SHP77 (cell line): ENCODE measurements at regions not wholly inside any gene's neighbourhood (a gene's known extent, or its start where the extent isn't known, plus 50 kb on each side); places are given as distances from the start of the nearest gene placed in this dataset.

ENCODE experiments used
- DNase-seq, 2 experiments: peaks; one replicate each; lab custom pipeline; 2025; lab: John Stamatoyannopoulos, UW

DNA sequence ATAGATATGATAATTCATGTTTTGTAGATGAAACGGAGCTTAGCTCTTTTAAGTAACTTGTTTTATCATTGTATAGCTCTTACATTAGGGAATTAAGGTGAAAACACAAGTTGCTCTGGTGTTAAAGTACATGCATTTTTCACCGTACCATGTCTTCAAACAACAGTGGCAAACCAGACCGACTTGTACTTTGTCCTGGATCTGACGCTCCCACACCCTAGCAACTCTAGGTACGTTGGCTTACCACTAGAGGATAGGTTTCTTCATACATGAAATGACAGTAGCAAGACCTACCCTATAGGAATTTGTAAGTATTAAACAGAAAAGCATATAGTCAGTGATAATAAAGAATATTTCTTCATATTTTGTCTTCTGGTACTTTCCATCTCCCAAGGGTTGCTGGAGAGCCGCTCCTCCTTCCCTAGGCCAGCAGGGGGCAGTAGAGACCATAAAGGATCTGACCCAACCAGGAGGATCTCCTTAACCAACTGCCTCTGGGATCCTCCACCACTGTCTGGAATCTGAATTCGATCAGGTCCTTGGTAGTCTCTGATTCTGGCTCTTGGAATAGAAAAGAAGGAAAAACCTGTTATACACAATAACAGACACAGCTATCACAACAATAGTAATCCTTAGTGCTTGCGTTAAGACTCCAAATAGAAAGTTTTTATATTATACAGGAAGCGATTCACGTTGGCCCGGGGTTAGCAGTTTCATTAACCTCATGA, 136.7 kb downstream of the CAVIN4 start:
- DNase-seq, result peak; percentile 51 to 59

DNA sequence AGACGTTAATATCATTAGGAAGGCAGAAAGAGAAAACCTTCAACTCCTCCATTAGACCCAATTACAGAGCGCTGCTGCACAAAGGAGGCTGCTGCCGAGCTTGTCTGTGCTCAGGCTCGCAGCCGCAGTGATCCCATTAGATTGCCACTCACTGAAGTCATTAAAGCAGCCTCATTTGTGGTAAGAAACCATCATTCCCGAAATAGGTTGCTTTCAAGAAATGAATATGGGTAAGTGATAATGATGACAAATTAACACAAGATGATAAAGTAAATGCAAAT, 137.2 kb downstream of the CAVIN4 start:
- no peak for DNase-seq

DNA sequence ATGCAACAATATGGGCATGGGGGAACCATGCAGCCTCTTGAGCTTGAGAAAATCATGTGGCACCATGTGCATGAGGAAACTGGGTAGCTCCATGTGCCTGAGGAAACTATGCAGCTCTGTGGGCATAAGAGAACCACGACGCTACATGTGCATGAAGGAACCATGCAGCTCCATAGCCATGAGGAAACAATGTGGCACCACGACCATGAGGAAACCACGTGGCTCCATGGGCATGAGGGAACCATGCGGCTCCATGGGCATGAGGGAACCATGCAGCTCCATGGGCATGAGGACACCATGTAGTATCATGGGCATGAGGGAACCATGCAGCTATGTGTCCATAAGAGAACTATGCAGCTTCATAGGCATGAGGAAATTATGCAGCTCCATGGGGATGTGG, 140.8 kb downstream of the CAVIN4 start:
- no peak for DNase-seq

DNA sequence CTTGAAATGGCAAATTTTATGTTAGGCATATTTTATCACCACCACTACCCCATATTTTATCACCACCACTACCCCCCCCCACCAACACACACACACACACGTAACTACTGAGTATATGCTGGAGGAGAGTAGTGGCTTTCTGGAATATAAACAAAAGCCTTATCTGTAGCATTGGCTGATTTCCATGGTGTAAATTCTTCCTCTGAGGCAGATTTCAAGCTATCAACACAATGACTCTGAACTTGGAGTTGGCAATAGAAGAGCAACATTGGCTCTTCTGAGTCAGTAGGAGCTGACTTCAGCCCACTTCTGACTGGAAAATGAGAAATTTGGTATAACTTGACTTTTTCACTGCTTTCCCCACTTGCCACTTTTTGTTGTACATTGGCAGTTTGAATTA, 143.0 kb downstream of the CAVIN4 start:
- no peak for DNase-seq

DNA sequence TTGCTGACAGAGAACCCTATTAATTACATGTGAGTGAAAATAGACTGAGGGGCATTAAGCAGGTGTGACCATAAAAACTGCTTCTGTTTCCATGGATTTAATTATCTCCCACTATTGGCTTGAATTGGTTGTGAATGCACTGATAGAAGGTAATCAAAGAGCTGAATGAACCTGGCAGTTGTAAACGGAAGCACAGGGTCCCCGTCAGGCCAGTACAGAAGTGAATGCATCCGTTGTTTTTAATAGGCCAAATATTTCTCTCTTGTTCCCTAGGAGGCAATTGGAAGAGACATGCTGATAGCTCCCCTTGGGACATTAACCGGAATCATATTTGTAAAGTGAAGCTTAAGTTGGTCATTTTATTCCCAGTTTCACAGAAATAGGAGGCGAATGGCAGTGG, 147.0 kb downstream of the CAVIN4 start:
- no peak for DNase-seq

DNA sequence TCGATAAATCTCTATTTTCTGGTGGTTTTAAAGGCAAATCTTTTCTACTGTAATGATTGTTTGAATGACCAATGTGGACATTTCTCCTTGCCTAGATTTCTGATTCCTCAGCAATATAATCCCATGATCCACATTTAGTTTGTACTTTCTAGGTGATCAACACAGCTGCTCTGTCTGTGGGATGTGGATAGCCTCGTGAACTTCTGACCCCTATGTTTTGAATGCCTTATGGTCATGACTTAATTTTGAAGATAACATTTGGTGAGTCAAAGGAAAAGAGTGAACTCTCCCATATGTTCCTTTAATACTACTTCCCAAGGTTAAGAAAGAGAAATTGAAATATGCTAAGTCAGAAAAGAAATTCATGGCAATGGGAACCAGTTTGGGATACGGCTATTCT, 147.5 kb downstream of the CAVIN4 start:
- DNase-seq, result no peak

DNA sequence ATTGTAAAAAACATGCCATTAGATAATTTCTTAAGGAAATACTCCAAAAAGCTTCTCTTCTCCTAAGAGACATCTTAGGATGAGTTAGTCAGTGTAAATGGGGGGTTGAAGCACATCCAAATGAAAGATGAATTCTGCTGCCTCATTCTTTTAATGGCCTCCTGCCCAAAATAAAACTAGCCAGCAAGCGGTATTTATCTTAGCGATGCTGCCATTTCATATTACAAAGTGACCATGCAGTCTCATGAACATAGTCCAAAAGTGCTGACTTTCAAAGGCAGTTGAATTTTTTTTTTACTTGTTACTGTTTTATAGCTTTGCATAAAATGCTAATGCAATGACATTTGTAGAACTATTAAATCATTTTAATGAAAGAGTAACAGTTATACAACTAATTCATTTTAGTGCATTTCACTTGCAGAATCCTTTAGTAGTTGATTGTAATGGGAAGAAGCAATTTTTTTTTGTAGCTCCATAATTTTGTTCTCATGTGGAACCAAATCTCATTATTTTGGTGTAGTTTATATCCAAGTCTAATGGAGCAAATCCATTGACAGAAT, 151.5 kb downstream of the CAVIN4 start:
- no peak for DNase-seq

DNA sequence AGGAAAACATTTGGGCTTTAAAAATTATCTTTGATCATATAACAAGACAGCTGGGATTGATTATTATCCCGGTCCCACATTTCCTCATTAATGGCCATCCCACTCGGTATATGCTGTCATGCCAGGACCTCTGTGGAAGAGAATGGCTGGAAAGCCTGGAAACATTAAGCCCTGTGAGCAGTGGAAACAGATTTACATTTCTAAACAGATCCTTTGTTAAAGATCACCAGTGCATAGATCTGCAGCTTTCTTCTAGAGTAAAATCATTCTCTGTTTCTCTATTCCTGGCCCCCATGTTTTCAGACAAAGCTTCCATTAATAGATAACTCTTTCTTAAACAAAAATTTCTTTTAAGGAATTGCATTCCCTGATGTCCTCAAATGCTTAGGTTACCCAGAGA, 152.2 kb downstream of the CAVIN4 start:
- DNase-seq, result no peak

DNA sequence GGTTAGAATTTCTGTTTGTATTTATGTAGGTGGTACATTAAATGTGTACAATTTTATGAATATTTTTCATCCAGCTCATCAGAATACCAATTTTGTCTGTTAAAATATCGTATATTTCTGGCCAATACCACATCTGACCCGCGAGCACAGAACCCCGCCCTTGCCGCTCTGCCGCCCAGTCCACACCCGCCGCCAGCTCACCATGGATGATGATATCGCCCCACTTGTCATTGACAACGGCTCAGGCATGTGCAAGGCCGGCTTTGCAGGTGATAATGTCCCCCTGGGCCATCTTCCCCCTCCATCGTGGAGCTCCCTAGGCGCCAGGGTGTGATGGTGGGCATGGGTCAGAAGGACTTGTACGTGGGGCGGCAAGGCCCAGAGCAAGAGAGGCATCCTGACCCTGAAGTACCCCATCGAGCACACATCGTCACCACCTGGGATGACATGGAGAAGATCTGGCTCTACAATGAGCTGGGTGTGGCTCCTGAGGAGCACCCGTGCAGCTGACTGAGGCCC, 153.2 kb downstream of the CAVIN4 start:
- DNase-seq, result no peak

DNA sequence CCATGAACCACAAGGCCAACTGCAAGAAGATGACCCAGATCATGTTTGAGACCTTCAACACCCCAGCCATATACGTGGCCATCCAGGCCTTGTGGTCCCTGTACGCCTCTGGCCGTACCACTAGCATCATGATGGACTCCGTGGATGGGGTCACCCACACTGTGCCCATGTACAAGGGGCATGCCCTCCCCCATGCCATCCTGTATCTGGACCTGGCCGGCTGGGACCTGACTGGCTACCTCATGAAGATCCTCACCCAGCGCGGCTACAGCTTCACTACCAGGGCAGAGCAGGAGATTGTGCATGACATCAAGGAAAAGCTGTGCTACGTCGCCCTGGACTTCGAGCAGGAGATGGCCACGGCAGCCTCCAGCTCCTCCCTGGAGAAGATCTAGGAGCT, 153.7 kb downstream of the CAVIN4 start:
- no peak for DNase-seq

DNA sequence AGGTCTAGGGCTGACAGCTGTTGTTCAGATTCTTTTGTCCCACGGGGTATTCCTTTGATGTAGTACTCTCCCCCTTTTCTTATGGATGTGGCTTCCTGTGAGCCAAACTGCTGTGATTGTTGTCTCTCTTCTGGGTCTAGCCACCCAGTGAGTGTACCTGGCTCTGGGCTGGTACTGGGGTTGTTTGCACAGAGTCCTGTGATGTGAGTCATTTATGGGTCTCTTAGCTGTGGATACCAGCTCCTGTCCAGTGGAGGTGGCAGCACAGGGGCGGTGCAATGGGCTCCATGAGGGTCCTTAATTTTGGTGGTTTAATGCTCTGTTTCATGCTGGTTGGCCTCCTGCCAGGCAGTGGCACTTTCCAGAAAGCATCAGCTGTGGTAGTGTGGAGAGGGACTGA, 161.3 kb downstream of the CAVIN4 start:
- no peak for DNase-seq

DNA sequence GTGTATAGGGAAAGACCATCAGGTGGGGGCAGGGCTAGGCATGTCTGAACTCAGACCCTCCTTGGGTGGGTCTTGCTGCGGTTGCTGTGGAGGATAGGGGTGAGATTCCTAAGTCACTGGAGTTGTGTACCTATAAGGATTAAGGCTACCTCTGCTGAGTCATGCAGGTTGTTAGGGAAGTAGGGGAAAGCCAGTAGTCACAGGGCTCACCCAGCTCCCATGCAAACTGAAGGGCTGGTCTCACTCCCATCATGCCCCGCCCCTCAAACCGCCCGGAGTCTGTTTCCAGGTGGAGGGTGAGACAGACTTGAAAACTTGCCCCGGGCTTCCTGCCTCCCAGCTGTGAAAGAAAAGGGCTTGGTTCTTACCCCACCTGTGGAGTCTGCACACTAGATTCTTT, 161.8 kb downstream of the CAVIN4 start:
- DNase-seq, result peak in 1 of 2 experiments; percentile 3

DNA sequence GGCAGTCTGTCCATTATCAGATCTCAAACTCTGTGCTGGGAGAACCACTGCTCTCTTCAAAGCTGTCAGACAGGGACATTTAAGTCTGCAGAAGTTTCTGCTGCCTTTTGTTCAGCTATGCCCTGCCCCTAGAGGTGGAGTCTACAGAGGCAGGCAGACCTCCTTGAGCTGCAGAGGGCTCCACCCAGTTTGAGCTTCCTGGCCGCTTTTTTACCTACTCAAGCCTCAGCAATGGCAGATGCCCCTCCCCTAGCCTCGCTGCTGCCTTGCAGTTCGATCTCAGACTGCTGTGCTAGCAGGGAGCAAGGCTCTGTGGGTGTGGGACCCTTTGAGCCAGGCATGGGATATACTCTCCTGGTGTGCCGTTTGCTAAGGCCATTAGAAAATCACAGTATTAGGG, 171.1 kb downstream of the CAVIN4 start:
- peak in 1 of 2 experiments; percentile 1 for DNase-seq

DNA sequence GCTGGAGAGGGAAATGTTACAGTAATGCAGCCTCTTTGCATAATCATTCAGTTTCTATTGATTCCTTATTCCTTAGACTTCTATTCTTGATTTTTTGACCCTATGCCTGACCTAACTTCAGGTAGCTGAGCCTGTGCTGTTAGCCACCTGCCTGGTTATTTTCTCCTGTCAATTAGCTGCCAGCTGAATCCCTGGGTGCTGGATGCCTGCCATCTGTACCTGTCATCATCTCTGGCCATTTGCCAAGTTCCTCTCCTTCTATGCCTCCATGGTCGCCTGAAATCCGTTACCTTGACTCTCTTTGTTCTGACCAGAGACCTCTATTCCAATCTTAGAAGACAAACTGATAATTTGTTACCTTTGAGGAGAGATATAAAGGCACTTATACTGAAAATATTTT, 178.3 kb downstream of the CAVIN4 start:
- peak; percentile 52 to 72 for DNase-seq

DNA sequence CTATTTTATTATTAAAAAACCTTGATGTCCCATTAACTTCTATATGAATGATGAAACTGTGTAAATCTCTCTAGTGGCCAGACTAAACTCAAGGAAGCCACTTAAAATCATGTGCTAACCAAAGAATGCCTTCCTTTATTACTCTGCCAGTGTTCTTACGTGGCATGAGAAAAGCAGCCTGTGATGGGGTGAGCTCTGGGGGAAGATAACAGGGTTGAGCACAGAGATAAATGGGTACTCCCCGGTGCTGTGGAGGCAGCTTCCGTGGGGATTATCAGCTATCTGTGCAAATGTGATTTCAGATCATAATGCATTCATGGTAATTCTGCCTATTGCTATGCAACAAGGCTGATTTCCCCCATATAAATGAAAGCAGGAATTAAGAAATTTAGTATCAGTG, 181.3 kb downstream of the CAVIN4 start:
- DNase-seq, result no peak

DNA sequence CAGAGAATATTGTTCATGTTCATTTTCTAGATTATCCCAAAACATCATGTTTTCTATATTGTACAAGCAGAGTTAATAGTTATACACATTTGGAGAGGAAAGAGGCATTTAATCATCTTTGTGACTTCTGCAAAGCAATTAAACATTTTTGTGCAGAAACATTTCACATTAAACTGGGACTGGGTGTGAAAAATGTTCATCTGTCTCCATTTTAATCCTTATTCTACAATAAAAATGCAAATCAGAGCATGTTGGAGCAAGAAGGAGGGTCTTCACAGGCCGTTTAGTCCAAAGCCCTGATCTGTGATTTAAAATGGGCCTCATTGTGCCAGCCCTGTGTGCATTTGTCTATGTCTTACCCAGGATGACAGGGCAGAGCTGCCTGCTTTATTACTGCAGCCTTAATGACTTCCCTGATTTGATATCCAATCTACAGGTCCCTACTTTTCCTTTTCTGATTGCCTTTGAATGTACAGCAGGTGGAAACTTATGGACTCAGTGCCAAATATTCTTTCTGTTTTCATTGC, 183.5 kb downstream of the CAVIN4 start:
- no peak for DNase-seq

DNA sequence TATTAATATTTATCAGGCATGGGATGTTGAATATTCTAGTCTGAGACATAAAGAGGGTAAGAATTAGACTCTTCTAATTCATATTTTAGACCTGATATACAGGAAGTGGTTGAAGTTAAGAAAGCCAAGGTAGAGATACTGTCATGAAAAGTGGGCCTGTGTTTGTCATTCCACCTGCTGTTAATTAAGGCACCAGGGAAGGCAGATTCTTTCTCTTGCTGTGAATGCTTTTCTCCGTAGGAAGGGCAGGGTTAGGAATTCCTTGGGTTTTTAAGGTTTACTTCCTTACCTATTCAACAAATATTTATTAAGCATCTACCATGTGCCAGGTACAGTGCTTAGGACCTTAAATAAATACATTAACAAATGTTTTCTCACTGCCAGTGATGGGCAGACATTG, 196.4 kb downstream of the CAVIN4 start:
- DNase-seq, result no peak

DNA sequence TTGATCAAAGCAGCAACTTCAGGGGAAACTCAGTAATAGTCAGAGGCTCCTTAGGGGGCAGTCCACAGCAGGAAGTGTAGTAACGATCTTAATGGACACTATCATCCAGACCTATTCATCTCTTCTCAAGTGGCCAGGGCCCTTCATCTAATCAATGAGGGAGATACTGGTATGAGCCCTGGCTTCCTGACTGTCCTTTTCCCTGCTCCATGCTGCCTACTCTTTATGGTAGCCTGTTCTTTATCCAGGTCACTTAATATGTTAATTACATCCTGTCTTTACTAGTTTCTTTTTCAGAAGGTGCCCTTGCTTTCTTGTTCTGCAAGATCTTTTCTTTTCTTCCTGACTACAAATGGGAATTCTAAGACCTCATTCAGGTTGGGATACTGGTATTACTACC, 197.1 kb downstream of the CAVIN4 start:
- no peak for DNase-seq

DNA sequence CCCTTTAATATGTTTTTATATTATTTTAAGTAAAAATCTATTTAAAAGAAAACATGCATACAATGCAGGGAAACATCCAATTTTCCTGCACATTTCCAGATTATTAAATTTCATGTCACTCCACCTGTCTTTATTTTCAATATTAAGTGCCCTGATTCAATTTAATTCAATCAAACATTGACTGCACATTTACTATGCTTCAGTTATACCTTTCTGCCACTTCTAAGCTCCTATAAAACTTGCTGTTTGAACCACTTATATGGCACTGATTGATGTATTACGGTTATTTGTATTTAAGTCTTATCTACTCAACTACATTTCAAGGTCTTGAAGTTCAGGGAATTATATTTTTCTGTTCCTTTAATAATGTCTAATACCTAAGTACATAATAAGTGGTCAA, 198.0 kb downstream of the CAVIN4 start:
- DNase-seq, result no peak

DNA sequence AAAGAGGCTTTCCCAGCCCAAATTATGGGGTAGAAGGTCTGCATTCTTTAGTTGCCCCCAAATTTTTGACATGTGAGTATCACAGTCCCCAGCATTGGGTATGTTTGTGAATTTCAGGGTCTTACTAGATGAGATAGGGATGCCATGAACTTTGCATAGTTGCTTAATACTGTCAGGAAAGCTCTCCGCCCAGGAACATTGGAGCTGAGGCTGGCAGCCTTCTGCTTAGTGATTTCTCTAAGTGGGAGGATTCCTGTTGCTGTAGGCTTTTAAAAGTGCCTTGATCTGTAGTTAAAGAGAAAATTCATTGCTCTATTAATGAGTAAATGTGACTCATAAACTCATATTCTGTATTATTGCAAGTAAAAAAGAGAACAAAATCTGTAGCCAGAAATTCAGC, 206.9 kb downstream of the CAVIN4 start:
- DNase-seq, result no peak

DNA sequence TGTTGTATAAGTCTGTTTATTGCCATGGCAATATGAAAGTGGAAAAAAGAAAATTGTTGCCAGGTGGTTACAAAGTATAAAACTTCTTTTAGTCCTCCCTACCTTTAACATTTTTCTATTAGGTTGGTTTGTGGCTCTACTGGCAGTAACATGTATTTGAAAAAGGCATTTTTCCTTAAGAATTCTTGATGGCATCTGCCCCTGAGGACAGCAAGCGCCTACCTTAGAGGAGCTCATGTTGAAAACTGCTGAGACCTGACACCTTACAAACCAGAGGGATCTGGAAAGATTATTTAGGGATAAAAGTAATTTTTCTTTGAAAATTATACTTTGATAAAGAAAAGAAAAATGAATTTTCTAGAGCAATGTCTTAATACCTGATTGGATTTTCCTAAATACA, 208.1 kb downstream of the CAVIN4 start:
- no peak for DNase-seq

DNA sequence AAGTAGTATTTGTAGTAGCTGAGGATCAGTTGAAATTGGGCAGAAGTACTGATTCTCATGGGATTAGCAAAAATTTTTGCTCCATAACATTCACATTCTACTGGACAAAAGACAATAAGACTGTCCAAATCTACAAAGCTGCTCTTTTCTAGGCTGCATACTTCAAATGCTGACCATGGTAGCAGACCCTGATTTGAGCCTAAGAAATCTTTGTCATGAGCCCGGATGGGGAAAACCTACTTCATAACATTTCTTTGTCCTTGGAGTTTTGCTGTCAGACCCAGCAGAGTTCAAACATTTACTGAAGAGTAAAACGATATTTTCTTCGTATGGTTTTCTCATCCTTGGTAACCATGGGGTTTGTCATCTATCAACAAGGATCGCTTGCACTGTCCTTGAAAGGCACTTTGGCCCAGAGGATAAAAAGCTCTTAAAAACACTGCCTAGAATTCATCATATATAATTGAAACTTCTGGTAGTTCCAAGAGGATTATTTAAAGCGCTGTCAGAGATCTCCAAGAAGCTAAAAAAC, 216.9 kb downstream of the CAVIN4 start:
- DNase-seq, result no peak

DNA sequence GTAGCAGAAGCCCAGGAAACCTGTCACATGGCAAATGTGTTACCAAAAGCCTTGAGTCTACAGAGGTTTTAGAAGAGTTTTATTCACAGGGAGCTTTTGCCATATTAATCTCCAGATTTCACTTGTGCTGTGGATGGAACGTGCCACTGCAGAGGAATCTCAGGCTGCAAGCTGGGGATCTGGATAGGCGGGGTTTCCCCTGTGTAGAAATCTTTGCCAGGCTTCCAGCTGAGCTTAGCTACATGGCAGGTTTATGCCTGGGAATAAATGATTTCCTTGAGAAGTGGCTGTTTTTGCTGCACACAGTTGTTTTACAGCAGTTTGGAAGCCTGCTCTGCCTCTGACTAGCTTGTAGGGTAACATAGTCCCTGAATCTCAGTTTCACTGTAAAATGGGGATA, 224.6 kb upstream of the PLPPR1 start:
- no peak for DNase-seq

DNA sequence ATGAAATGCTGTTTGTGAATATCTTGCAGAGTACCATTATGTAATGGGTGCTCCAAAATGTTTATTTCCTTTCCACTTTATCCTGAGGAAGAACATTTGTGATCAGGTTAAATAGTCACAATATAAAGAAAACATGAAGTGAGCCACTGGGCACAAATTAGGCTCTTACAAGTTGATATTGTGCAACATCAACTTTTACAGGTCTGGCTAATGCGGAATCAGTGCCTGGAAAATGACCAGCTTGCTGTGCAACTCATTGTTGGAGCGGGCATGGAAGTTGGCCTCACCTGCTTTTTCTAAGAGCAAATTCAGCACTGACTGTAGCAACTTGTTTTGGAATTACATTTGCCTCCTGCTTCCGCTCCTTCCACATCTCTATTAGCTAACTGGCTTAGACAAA, 216.9 kb upstream of the PLPPR1 start:
- DNase-seq, result no peak
